H9 (cell line): ENCODE measurements at regions not wholly inside any gene's neighbourhood (a gene's known extent, or its start where the extent isn't known, plus 50 kb on each side); places are given as distances from the start of the nearest gene placed in this dataset.

Experiments used
- DNase-seq: peaks from one replicate; pipeline ENCODE4 v3.0.0-alpha.2; 2017
- H2AFZ ChIP-seq: one replicate; pipeline ENCODE4 v1.6.1; 2013; ENCODE audit warnings: mild to moderate bottlenecking, low read length, control low read depth, moderate library complexity
- H2AK5ac ChIP-seq: 2 replicates; pipeline ENCODE4 v1.6.1; 2013; ENCODE audit warnings: low read length, control low read depth, mixed read lengths; ENCODE audit not compliant: insufficient read length
- H2BK120ac ChIP-seq: one replicate; pipeline ENCODE4 v1.6.1; 2013; ENCODE audit warnings: low read depth, mild to moderate bottlenecking, low read length, control low read depth, inconsistent platforms; ENCODE audit not compliant: poor library complexity, severe bottlenecking
- H2BK12ac ChIP-seq: 2 replicates; pipeline ENCODE4 v1.6.1; 2013; ENCODE audit warnings: low read length, control low read depth, mixed read lengths, low read depth; ENCODE audit not compliant: insufficient read length
- H2BK15ac ChIP-seq: 2 replicates; pipeline ENCODE4 v1.6.1; 2013; ENCODE audit warnings: low read depth, low read length, control low read depth
- H2BK20ac ChIP-seq: one replicate; pipeline ENCODE4 v1.6.1; 2013; ENCODE audit warnings: low read depth, mild to moderate bottlenecking, low read length, control low read depth, inconsistent platforms; ENCODE audit not compliant: poor library complexity, severe bottlenecking
- H2BK5ac ChIP-seq: 2 replicates; pipeline ENCODE4 v1.6.1; 2013; ENCODE audit warnings: low read length, control low read depth, mixed read lengths; ENCODE audit not compliant: insufficient read length
- H3K14ac ChIP-seq: 2 replicates; pipeline ENCODE4 v1.6.1; 2013; ENCODE audit warnings: low read length, control low read depth; ENCODE audit not compliant: insufficient read depth
- H3K18ac ChIP-seq: 2 replicates; pipeline ENCODE4 v1.6.1; 2013; ENCODE audit warnings: low read depth, mild to moderate bottlenecking, mixed read lengths, low read length, control low read depth; ENCODE audit not compliant: insufficient read length
- H3K23ac ChIP-seq: 2 replicates; pipeline ENCODE4 v1.6.1; 2013; ENCODE audit warnings: low read length, control low read depth, mixed read lengths, low read depth; ENCODE audit not compliant: insufficient read length
- H3K23me2 ChIP-seq: 2 replicates; pipeline ENCODE4 v1.6.1; 2013; ENCODE audit warnings: low read depth, mild to moderate bottlenecking, mixed read lengths, low read length, control low read depth; ENCODE audit not compliant: insufficient read length, poor library complexity, severe bottlenecking
- H3K27ac ChIP-seq: 2 replicates; pipeline ENCODE4 v1.5.1; 2013; ENCODE audit warnings: low read length, control low read depth, mixed read lengths, low read depth; ENCODE audit not compliant: insufficient read length
- H3K27me3 ChIP-seq: 2 replicates; pipeline ENCODE4 v1.6.1; 2013; ENCODE audit warnings: low read length, control low read depth, inconsistent platforms; ENCODE audit not compliant: insufficient read depth
- H3K4ac ChIP-seq: 2 replicates; pipeline ENCODE4 v1.6.1; 2013; ENCODE audit warnings: low read depth, mild to moderate bottlenecking, control low read depth, inconsistent platforms, low read length, moderate library complexity
- H3K4me1 ChIP-seq: 2 replicates; pipeline ENCODE4 v1.6.1; 2013; ENCODE audit warnings: low read length, control low read depth, inconsistent platforms; ENCODE audit not compliant: insufficient read depth
- H3K4me2 ChIP-seq: 2 replicates; pipeline ENCODE4 v1.6.1; 2013; ENCODE audit warnings: low read length, control low read depth, mixed read lengths; ENCODE audit not compliant: insufficient read length, insufficient read depth
- H3K56ac ChIP-seq: 2 replicates; pipeline ENCODE4 v1.6.1; 2013; ENCODE audit warnings: low read depth, mild to moderate bottlenecking, mixed read lengths, low read length, control low read depth; ENCODE audit not compliant: insufficient read length
- H3K79me1 ChIP-seq: 2 replicates; pipeline ENCODE4 v1.6.1; 2013; ENCODE audit warnings: low read depth, mild to moderate bottlenecking, moderate library complexity, low read length, control low read depth, inconsistent platforms; ENCODE audit not compliant: insufficient read depth, poor library complexity, severe bottlenecking
- H3K79me2 ChIP-seq: 2 replicates; pipeline ENCODE4 v1.6.1; 2013; ENCODE audit warnings: low read length, control low read depth, inconsistent platforms; ENCODE audit not compliant: insufficient read depth
- H3K9ac ChIP-seq: 2 replicates; pipeline ENCODE4 v1.6.1; 2013; ENCODE audit warnings: low read length, control low read depth, mixed read lengths; ENCODE audit not compliant: insufficient read length; ENCODE audit errors: extremely low read depth
- H3K9me3 ChIP-seq: one replicate; pipeline ENCODE4 v1.6.1; 2013; ENCODE audit warnings: low read depth, low read length, inconsistent platforms; ENCODE audit not compliant: control insufficient read depth
- H3T11ph ChIP-seq: one replicate; pipeline ENCODE4 v1.6.1; 2013; ENCODE audit warnings: mild to moderate bottlenecking, low read length, control low read depth, inconsistent platforms
- H4K20me1 ChIP-seq: one replicate; pipeline ENCODE4 v1.6.1; 2013; ENCODE audit not compliant: control insufficient read depth, insufficient read length, insufficient read depth
- H4K5ac ChIP-seq: 2 replicates; pipeline ENCODE4 v1.6.1; 2013; ENCODE audit warnings: low read depth, mild to moderate bottlenecking, mixed read lengths, low read length, control low read depth; ENCODE audit not compliant: insufficient read length
- H4K8ac ChIP-seq: replicated peaks from 2 replicates; pipeline ENCODE4 v1.6.1; 2013; ENCODE audit warnings: low read length, control low read depth, mixed read lengths, low read depth; ENCODE audit not compliant: insufficient read length
- H4K91ac ChIP-seq: 2 replicates; pipeline ENCODE4 v1.6.1; 2013; ENCODE audit warnings: low read depth, mild to moderate bottlenecking, moderate library complexity, mixed read lengths, low read length, control low read depth; ENCODE audit not compliant: insufficient read length
- H3K27ac Mint-ChIP-seq, 3 experiments: 2 replicates in 2 of 3; 3 replicates in 1 of 3; pipeline ENCODE4 v1.8.0; 2020 to 2021; ENCODE audit warnings: mixed read lengths in 3 of 3, mild to moderate bottlenecking in 1 of 3, moderate library complexity in 1 of 3
- H3K27me3 Mint-ChIP-seq: 2 replicates; pipeline ENCODE4 v1.8.0; 2021; ENCODE audit warnings: low read depth, mild to moderate bottlenecking, moderate library complexity, mixed read lengths
- H3K36me3 Mint-ChIP-seq, 3 experiments: 2 replicates in 2 of 3; 3 replicates in 1 of 3; pipeline ENCODE4 v1.8.0; 2020 to 2021; ENCODE audit warnings: low read depth in 3 of 3, mixed read lengths in 3 of 3; ENCODE audit not compliant: insufficient read depth in 1 of 3
- H3K4me1 Mint-ChIP-seq, 2 experiments: 2 replicates each; pipeline ENCODE4 v1.8.0; 2020; ENCODE audit warnings: mixed read lengths in 2 of 2
- H3K4me3 Mint-ChIP-seq, 2 experiments: 2 replicates in 1 of 2; 3 replicates in 1 of 2; pipeline ENCODE4 v1.8.0; 2020 to 2021; ENCODE audit warnings: mild to moderate bottlenecking in 2 of 2, mixed read lengths in 2 of 2, moderate library complexity in 1 of 2
- H3K9me3 Mint-ChIP-seq, 2 experiments: 2 replicates in 1 of 2; 3 replicates in 1 of 2; pipeline ENCODE4 v1.8.0; 2020; ENCODE audit warnings: mild to moderate bottlenecking in 2 of 2, mixed read lengths in 2 of 2, moderate library complexity in 1 of 2
- CTCF ChIP-seq: fragments of 200-600 bp; sonication (generic); conservative IDR thresholded peaks from 3 replicates; pipeline ENCODE4 v1.8.0; 2021; ENCODE audit warnings: antibody characterized with exemption, mild to moderate bottlenecking
- WGBS: extraction: QIAGEN DNeasy Blood & Tissue Kit; methylation state at CpG from one replicate; pipeline ENCODE4 v1.1.7; 2013; ENCODE audit warnings: missing lambda C conversion rate, low lambda C conversion rate, mixed read lengths; ENCODE audit not compliant: insufficient read length; ENCODE audit errors: extremely low coverage; 5-methylcytosine and 5-hydroxymethylcytosine counted together

- no peaks in the 10 kb centered on the region for H3K4me1 ChIP-seq
- H4K20me1 ChIP-seq = no peaks in the 10 kb centered on the region
- H3K56ac ChIP-seq = no peak overlapping the region
- H3T11ph ChIP-seq = no peak overlapping the region
- Mint-ChIP-seq H3K4me3 (no peak overlapping the region), H3K4me1 (0 out of 4 replicates have a peak, but pooled peaks cover 0 to 2% of the 10 kb centered on the region in 2 experiments), H3K27ac (peak overlapping the region in 1 of 3 experiments; percentile 7; a peak in 1 of 7 replicates), H3K9me3 (no peaks in the 10 kb centered on the region), H3K36me3 (no peaks in the 10 kb centered on the region), H3K27me3 (no peaks in the 10 kb centered on the region; the same call in 1 of the 2 replicates)
- no peak overlapping the region for H3K14ac ChIP-seq
- no peak overlapping the region for H2BK12ac ChIP-seq
- H2BK15ac ChIP-seq = no peak overlapping the region
- H3K27me3 ChIP-seq = no peaks in the 10 kb centered on the region; the same call in 1 of the 2 replicates
- no peak overlapping the region for H4K5ac ChIP-seq
- no peak overlapping the region for H2AK5ac ChIP-seq
- no peak overlapping the region for H2BK20ac ChIP-seq
- no peak overlapping the region for H3K27ac ChIP-seq
- H2BK5ac ChIP-seq = no peak overlapping the region
- H4K8ac ChIP-seq = no peak overlapping the region
- no peak overlapping the region for H3K9ac ChIP-seq
- no peak overlapping the region for H2AFZ ChIP-seq
- H3K4me2 ChIP-seq = no peak overlapping the region
- H3K23me2 ChIP-seq = no peaks in the 10 kb centered on the region
- H3K4ac ChIP-seq = no peak overlapping the region
- H4K91ac ChIP-seq = no peak overlapping the region
- no peak overlapping the region for H3K18ac ChIP-seq
- no peak overlapping the region for H2BK120ac ChIP-seq
- H3K79me2 ChIP-seq = no peaks in the 10 kb centered on the region
- WGBS = no CpG with 5 or more reads among the region's 1 CpG
- H3K79me1 ChIP-seq = no peaks in the 10 kb centered on the region
- TF ChIP-seq CTCF = no peak
- H3K23ac ChIP-seq = no peak overlapping the region
- H3K9me3 ChIP-seq = no peaks in the 10 kb centered on the region
- no peak for DNase-seq
These were observed 109.5 kb upstream of the MIS18BP1 start for GRCh38 chr14:45362505-45362904.
